Fibroblast of villous mesenchyme (primary cell): ENCODE measurements at regions not wholly inside any gene's neighbourhood (a gene's known extent, or its start where the extent isn't known, plus 50 kb on each side); places are given as distances from the start of the nearest gene placed in this dataset.

Source experiments
- DNase-seq: peaks from one replicate; pipeline ENCODE4 v3.0.0-alpha.2; 2010; ENCODE audit warnings: low read depth
- H3K4me3 ChIP-seq: 2 replicates; pipeline ENCODE4 v1.5.1; 2011; ENCODE audit warnings: low read depth, mild to moderate bottlenecking, low read length
- CTCF ChIP-seq: IDR thresholded peaks from 2 replicates; pipeline ENCODE4 v1.5.1; 2012; ENCODE audit warnings: low read depth, mild to moderate bottlenecking, low read length; ENCODE audit not compliant: insufficient read depth

GRCh38 chr15:93854088-93854487, 377.3 kb upstream of the MCTP2 start:
- DNase-seq = no peak
- H3K4me3 ChIP-seq = no peak overlapping the region
- no peak for TF ChIP-seq CTCF

DNA sequence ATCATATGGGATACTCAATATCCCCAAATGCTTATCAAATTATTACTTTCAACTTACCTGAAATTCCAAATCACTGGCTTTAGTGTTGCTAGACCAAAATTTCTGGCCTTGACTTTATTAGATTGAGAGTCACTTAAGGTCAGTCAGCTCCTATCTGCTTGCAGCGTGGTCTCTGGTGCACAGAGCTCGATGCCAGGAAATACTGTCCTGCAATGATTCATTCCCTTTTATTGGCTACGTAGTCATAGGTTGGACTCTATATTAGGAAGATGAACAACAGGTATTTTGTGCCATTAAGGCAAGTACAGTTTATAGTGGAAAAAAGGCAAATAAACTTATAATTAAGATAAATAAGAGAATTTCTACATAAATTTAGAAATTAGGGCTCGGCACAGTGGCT, 378.6 kb upstream of the MCTP2 start:
- no peak overlapping the region for H3K4me3 ChIP-seq
- DNase-seq = no peak
- TF ChIP-seq CTCF = no peak

DNA sequence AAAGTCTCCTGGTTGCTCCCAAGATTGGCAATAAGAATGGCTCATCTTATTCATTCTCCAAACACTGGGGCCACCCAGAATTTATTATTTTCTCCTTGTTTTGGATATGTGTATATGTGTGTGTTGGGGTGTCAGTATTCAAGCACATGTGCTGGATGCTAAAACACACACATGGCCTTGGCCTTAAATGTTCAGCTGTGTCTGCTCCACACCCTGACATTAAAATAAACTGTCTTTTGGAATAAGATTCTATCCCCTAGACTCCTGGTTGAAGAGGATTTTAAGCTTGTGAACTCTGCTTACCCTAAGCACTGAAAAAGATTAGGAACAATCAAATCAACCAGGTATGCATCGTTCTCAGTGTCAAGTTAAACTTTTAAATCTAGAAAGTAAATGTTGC, 382.9 kb upstream of the MCTP2 start:
- no peak overlapping the region for H3K4me3 ChIP-seq
- TF ChIP-seq CTCF = no peak
- no peak for DNase-seq

- TF ChIP-seq CTCF = no peak
- no peak for DNase-seq
- no peak overlapping the region for H3K4me3 ChIP-seq
These were observed 383.3 kb upstream of the MCTP2 start for GRCh38 chr15:93848076-93848475.

DNA sequence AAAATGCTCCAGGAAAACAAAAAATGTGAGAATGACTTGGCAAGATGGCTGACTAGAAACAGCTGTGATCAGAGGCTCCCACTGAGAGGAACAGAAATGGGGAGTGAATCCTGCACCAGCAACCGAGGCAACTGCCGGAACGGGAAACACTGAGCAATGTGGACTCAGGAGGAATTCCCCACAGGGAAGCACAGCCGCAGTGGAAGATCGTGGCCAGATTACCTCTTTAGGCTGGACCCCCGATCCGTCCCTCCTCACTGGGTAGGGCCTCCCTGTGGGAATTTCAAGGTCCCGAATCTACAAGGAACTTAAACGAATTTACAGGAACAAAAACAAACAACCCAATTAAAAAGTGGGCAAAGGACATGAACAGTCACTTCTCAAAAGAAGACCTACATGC, 385.2 kb upstream of the MCTP2 start:
- TF ChIP-seq CTCF = no peak
- DNase-seq = no peak
- H3K4me3 ChIP-seq = no peak overlapping the region

- DNase-seq = no peak
- H3K4me3 ChIP-seq = no peak overlapping the region
- TF ChIP-seq CTCF = no peak
These were observed 393.9 kb upstream of the MCTP2 start for GRCh38 chr15:93837450-93837849.

DNA sequence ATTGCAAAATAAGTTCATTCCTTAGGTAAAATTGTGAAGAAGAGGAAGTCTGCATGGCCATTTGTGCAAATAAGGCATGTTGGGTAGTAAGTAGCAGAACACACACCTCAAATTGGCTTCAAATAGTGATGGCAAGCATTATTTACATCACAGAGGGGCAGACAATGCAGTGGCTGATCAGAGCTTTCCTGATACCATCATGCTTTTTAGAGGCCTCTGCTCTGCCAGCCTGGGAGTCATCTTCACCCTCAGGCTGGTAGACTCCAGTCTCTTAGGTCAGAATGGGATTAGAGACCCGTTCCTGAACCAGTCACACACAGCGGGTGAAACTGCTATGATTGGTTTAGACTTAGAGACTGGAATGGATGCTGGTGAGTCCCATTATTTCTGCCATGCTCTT, 396.0 kb upstream of the MCTP2 start:
- no peak overlapping the region for H3K4me3 ChIP-seq
- no peak for DNase-seq
- no peak for TF ChIP-seq CTCF
